Upper lobe of left lung (tissue), 6 donors: ENCODE measurements at regions not wholly inside any gene's neighbourhood (a gene's known extent, or its start where the extent isn't known, plus 50 kb on each side); places are given as distances from the start of the nearest gene placed in this dataset.
A peak's percentile ranks its signal among the peaks of the same experiment; 100 is the strongest.
"Not testable (repeated sequence)": the region's sequence is repeated elsewhere in the genome, so short reads cannot be mapped to it uniquely, and the experiment has no call there.

Experiments used
- ATAC-seq, 2 donors: fragments of 200-7000 bp; cut with Tn5 transposase; one replicate each; pipeline ENCODE4 v1.9.1; 2022; ENCODE audit warnings: mild to moderate bottlenecking in 2 of 2, moderate library complexity in 2 of 2; ENCODE audit not compliant: low FRiP score in 2 of 2
- DNase-seq, 2 donors: peaks; one replicate each; pipeline ENCODE4 v3.0.0-alpha.2; 2019 to 2020
- H3K27ac ChIP-seq, 4 donors: fragments of 200-600 bp; sonication (generic); one replicate each; pipeline ENCODE4 v1.5.1; 2016 to 2019
- H3K27me3 ChIP-seq, 4 donors: fragments of 200-600 bp; sonication (generic); one replicate each; pipeline ENCODE4 v1.5.1; 2017 to 2019
- H3K36me3 ChIP-seq, 4 donors: fragments of 200-600 bp; sonication (generic); one replicate each; pipeline ENCODE4 v1.5.1; 2016 to 2019
- H3K4me1 ChIP-seq, 4 donors: fragments of 200-600 bp; sonication (generic); one replicate each; pipeline ENCODE4 v1.5.1; 2018 to 2019
- H3K4me3 ChIP-seq, 4 donors: fragments of 200-600 bp; sonication (generic); one replicate each; pipeline ENCODE4 v1.5.1; 2017 to 2019; ENCODE audit warnings: mild to moderate bottlenecking in 2 of 4, moderate library complexity in 1 of 4
- H3K9me3 ChIP-seq, 4 donors: fragments of 200-600 bp; sonication (generic); one replicate each; pipeline ENCODE4 v1.5.1; 2018 to 2019
- EP300 ChIP-seq, 4 donors: sonication (generic); formaldehyde crosslinking; IDR thresholded peaks; one replicate each; pipeline ENCODE4 v1.5.1; 2017; ENCODE audit warnings: antibody characterized with exemption in 4 of 4, control low read depth in 2 of 4
- POLR2A ChIP-seq, 4 donors: fragments of 450-650 bp; IDR thresholded peaks; one replicate each; pipeline ENCODE4 v1.5.1; 2016 to 2017; ENCODE audit warnings: antibody characterized with exemption in 4 of 4, mild to moderate bottlenecking in 2 of 4
- POLR2AphosphoS5 ChIP-seq, 2 donors: sonication (generic); formaldehyde crosslinking; IDR thresholded peaks; one replicate each; pipeline ENCODE4 v1.5.1; 2017; ENCODE audit warnings: antibody characterized with exemption in 2 of 2
- WGBS, 2 donors: methylation state at CpG; one replicate each; pipeline ENCODE4 v1.1.5; 2017 to 2018; 5-methylcytosine and 5-hydroxymethylcytosine counted together
- TF ChIP-seq, protein P1 (sequence below), 6 experiments: fragments of 450-650 bp in 4 of 6; fragments of 200-600 bp in 2 of 6; sonication (generic) in 2 of 6; IDR thresholded peaks; one replicate each; pipeline ENCODE4 v1.5.1; 2016 to 2019; ENCODE audit warnings: antibody characterized with exemption in 6 of 6
- donor health status: DM: no; HTN: no; CAD: no; lungs with moderate emphysema.
- donor health status: DM: no; HTN: yes; CAD: no; lungs with severe emphysema.

DNA sequence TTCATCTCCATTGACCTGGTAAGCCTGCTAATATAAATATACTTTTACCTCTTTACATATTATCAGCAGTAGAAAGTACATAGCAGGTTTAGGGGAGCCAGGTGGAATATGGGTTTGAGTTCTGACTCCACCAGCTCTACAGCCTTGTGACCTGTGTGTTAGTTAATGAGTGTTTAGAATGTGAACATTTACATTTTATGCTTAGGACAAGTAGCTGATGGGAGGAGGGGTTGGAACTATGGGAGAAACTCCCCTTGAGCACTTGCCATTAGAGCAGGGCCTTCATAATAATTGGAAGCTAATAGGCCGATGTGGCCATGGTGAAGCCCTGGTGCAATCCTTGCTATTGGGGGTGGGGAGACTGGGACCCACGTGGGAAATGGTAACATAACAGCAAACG lies 148.3 kb upstream of the NTRK2 start:
- TF ChIP-seq POLR2AphosphoS5 (IDR thresholded peaks at IDR 0.05) (no peak), POLR2A (IDR thresholded peaks at IDR 0.05) (no peak), EP300 (IDR thresholded peaks at IDR 0.05) (no peak)
- TF ChIP-seq, protein P1, sequence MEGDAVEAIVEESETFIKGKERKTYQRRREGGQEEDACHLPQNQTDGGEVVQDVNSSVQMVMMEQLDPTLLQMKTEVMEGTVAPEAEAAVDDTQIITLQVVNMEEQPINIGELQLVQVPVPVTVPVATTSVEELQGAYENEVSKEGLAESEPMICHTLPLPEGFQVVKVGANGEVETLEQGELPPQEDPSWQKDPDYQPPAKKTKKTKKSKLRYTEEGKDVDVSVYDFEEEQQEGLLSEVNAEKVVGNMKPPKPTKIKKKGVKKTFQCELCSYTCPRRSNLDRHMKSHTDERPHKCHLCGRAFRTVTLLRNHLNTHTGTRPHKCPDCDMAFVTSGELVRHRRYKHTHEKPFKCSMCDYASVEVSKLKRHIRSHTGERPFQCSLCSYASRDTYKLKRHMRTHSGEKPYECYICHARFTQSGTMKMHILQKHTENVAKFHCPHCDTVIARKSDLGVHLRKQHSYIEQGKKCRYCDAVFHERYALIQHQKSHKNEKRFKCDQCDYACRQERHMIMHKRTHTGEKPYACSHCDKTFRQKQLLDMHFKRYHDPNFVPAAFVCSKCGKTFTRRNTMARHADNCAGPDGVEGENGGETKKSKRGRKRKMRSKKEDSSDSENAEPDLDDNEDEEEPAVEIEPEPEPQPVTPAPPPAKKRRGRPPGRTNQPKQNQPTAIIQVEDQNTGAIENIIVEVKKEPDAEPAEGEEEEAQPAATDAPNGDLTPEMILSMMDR (IDR thresholded peaks at IDR 0.05), result no peak
- DNase-seq, result no peak
- no peak overlapping the region for H3K4me3 ChIP-seq
- no peaks in the 10 kb centered on the region for H3K36me3 ChIP-seq
- no peaks in the 10 kb centered on the region for H3K27me3 ChIP-seq
- WGBS, 2 donors, result 40 to 66% methylated on average over 3 of the region's 3 CpGs
- H3K4me1 ChIP-seq, result no peaks in the 10 kb centered on the region
- no peak for ATAC-seq
- peaks cover 0 to 4% (median 1%) of the 10 kb centered on the region in 4 donors for H3K9me3 ChIP-seq
- H3K27ac ChIP-seq, result no peak overlapping the region

DNA sequence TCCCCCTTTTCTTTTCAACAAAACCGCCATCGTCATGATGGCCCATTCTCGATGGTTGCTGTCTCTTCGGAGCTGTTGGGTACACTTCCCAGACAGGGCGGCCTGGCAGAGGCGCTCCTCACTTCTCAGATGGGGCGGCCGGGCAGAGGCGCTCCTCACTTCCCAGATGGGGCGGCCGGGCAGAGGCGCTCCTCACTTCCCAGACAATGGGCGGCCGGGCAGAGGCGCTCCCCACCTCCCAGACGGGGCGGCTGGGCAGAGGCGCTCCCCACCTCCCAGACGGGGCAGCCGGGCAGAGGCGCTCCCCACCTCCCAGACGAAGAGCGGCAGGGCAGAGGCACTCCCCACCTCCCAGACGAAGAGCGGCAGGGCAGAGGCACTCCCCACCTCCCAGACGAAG lies 143.3 kb upstream of the NTRK2 start:
- ATAC-seq, H3K27me3 ChIP-seq, H3K4me1 ChIP-seq, H3K4me3 ChIP-seq, H3K36me3 ChIP-seq, H3K27ac ChIP-seq: not testable (repeated sequence)
- H3K9me3 ChIP-seq, result peaks cover 0 to 16% (median 0%) of the 10 kb centered on the region in 4 donors
- 86 to 92% methylated on average over 8 to 14 of the region's 26 CpGs for WGBS, 2 donors
- peak in 1 of 2 donors; percentile 58 for DNase-seq

DNA sequence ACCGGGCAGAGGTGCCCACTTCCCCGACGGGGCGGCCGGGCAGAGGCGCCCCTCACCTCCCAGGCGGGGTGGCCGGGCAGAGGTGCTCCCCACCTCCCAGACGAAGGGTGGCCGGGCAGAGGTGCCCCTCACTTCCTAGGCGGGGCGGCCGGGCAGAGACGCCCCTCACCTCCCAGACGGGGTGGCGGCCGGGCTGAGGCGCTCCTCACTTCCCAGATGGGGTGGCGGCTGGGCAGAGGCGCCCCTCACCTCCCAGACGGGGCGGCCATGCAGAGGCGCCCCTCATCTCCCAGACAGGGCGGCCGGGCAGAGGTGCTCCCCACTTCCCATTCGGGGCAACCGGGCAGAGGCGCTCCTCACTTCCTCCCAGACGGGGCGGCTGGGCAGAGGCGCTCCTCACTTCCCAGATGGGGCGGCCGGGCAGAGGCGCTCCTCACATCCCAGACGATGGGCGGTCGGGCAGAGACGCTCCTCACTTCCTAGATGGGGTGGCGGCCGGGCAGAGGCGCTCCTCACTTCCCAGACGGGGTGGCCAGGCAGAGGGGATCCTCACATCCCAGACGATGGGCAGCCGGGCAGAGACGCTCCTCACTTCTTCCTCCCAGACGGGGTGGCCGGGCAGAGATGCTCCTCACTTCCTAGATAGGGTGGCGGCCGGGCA lies 142.3 kb upstream of the NTRK2 start:
- ATAC-seq, H3K4me1 ChIP-seq, H3K27me3 ChIP-seq, H3K4me3 ChIP-seq, H3K36me3 ChIP-seq, H3K27ac ChIP-seq: not testable (repeated sequence)
- WGBS, 2 donors, result 92 to 95% methylated on average over 8 to 12 of the region's 49 CpGs
- peak in 1 of 2 donors; percentile 62 for DNase-seq
- H3K9me3 ChIP-seq, result peaks cover 0 to 16% (median 0%) of the 10 kb centered on the region in 4 donors

DNA sequence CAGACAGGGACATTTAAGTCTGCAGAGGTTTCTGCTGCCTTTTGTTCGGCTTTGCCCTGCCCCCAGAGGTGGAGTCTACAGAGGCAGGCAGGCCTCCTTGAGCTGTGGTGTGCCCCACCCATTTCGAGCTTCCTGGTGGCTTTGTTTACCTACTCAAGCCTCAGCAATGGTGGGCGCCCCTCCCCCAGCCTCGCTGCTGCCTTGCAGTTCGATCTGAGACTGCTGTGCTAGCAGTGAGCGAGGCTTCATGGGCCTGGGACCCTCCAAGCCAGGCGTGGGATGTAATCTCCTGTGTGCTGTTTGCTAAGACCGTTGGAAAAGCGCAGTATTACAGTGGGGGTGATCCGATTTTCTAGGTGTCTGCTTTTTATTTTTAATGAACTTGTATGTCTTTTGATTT lies 133.6 kb upstream of the NTRK2 start:
- not testable (repeated sequence) for H3K4me3 ChIP-seq, H3K27ac ChIP-seq, H3K4me1 ChIP-seq, ATAC-seq, H3K27me3 ChIP-seq, H3K36me3 ChIP-seq
- peak in 1 of 2 donors; percentile 33 for DNase-seq
- H3K9me3 ChIP-seq, result peaks cover 0 to 13% (median 5%) of the 10 kb centered on the region in 4 donors
- 47 to 58% methylated on average over 8 to 10 of the region's 10 CpGs for WGBS, 2 donors

DNA sequence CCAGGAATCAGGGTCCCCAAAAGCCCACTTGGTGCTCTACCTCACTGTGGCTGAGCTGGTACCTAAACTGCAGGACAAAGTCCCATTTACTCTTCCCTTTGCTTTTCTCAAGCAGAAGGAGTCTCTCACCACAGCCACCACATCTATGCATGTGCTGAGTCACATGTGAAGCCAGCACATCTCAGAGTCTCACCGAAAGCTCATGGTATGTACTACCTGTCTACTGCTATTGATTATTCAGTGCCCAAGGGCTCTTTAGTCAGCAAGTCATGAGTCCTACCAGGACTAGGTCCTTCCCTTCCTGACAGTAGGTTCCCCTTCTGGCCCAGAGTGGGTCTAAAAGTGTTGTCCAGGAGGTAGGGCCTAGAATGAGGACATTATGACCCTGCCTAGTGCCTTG lies 130.7 kb upstream of the NTRK2 start:
- TF ChIP-seq, protein P1 (IDR thresholded peaks at IDR 0.05), result no peak
- TF ChIP-seq POLR2AphosphoS5 (IDR thresholded peaks at IDR 0.05) (no peak), EP300 (IDR thresholded peaks at IDR 0.05) (no peak), POLR2A (IDR thresholded peaks at IDR 0.05) (no peak)

DNA sequence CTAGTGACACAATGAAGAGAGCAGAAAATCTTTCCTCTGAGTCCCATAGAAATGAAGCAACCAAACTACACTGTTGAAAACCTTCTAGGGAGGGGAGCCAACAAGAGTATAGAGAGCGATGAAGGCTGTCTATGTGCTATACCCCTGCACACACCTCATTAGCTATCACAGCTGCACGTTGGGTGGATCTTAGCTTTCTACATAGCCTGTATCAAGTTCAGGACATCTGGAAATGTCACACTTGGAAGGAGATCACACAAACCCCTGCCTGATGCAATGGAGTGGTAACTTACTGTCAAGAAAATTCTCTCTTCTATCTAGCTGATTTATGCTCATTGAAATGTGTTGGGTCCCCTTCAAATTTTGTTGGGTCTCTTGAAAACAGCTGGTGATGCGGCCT lies 127.0 kb upstream of the NTRK2 start:
- 75 to 81% methylated on average over 3 of the region's 3 CpGs for WGBS, 2 donors
- Histone ChIP-seq H3K36me3 (no peaks in the 10 kb centered on the region), H3K9me3 (peaks cover 0 to 13% (median 5%) of the 10 kb centered on the region in 4 donors), H3K27ac (no peak overlapping the region), H3K27me3 (no peaks in the 10 kb centered on the region), H3K4me3 (no peak overlapping the region), H3K4me1 (no peaks in the 10 kb centered on the region)
- ATAC-seq (no peak), DNase-seq (no peak)
- TF ChIP-seq, protein P1 (IDR thresholded peaks at IDR 0.05), result no peak
- TF ChIP-seq EP300 (IDR thresholded peaks at IDR 0.05), result no peak
- TF ChIP-seq POLR2A (IDR thresholded peaks at IDR 0.05), result no peak
- TF ChIP-seq POLR2AphosphoS5 (IDR thresholded peaks at IDR 0.05), result no peak

More for the DNA sequence above, 130.7 kb upstream of the NTRK2 start:
- peak in 1 of 2 donors; percentile 46 for ATAC-seq
- Histone ChIP-seq H3K4me3 (no peak overlapping the region), H3K36me3 (no peaks in the 10 kb centered on the region), H3K4me1 (no peaks in the 10 kb centered on the region), H3K9me3 (peaks cover 0 to 13% (median 5%) of the 10 kb centered on the region in 4 donors), H3K27me3 (no peaks in the 10 kb centered on the region), H3K27ac (no peak overlapping the region)
- no peak for DNase-seq
- 91 to 100% methylated on average over 1 of the region's 1 CpG for WGBS, 2 donors
